Smooth muscle cell (in vitro differentiated cells): ENCODE measurements at regions not wholly inside any gene's neighbourhood (a gene's known extent, or its start where the extent isn't known, plus 50 kb on each side); places are given as distances from the start of the nearest gene placed in this dataset.

Source experiments
- DNase-seq: peaks from one replicate; lab custom pipeline; 2025; ENCODE audit not compliant: unreplicated experiment; lab: John Stamatoyannopoulos, UW
- H2AFZ ChIP-seq: fragments of 200-600 bp; sonication (generic); 2 replicates; pipeline ENCODE4 v1.6.0; 2016; ENCODE audit warnings: antibody characterized with exemption, low read depth, mild to moderate bottlenecking
- H3F3A ChIP-seq: fragments of 200-600 bp; sonication (generic); 2 replicates; pipeline ENCODE4 v1.6.0; 2017; ENCODE audit warnings: antibody characterized with exemption, low read depth
- H3K27ac ChIP-seq: fragments of 200-600 bp; sonication (generic); 2 replicates; pipeline ENCODE4 v1.5.1; 2016; ENCODE audit warnings: low read depth, mild to moderate bottlenecking
- H3K27me3 ChIP-seq: fragments of 200-600 bp; sonication (generic); 2 replicates; pipeline ENCODE4 v1.6.1; 2016; ENCODE audit warnings: low read depth, mild to moderate bottlenecking
- H3K36me3 ChIP-seq: fragments of 200-600 bp; sonication (generic); 2 replicates; pipeline ENCODE4 v1.5.1; 2016; ENCODE audit warnings: low read depth
- H3K4me1 ChIP-seq: fragments of 200-600 bp; sonication (generic); 2 replicates; pipeline ENCODE4 v1.5.1; 2016; ENCODE audit warnings: low read depth
- H3K4me2 ChIP-seq: fragments of 200-600 bp; sonication (generic); 2 replicates; pipeline ENCODE4 v1.6.0; 2016; ENCODE audit warnings: mild to moderate bottlenecking
- H3K4me3 ChIP-seq: fragments of 200-600 bp; sonication (generic); 2 replicates; pipeline ENCODE4 v1.5.1; 2016; ENCODE audit warnings: mild to moderate bottlenecking
- H3K79me2 ChIP-seq: fragments of 200-600 bp; sonication (generic); 2 replicates; pipeline ENCODE4 v1.6.0; 2016; ENCODE audit warnings: low read depth, mild to moderate bottlenecking
- H3K9ac ChIP-seq: fragments of 200-600 bp; sonication (generic); 2 replicates; pipeline ENCODE4 v1.6.0; 2016; ENCODE audit warnings: low read depth
- H3K9me3 ChIP-seq: fragments of 200-600 bp; sonication (generic); replicated peaks from 2 replicates; pipeline ENCODE4 v1.5.1; 2016; ENCODE audit warnings: low read depth
- H4K20me1 ChIP-seq: fragments of 200-600 bp; sonication (generic); 2 replicates; pipeline ENCODE4 v1.6.0; 2016; ENCODE audit warnings: low read depth
- WGBS: methylation state at CpG from one replicate; pipeline ENCODE4 v1.1.7; 2016; ENCODE audit warnings: low lambda C conversion rate; 5-methylcytosine and 5-hydroxymethylcytosine counted together
- TF ChIP-seq, protein P1 (sequence below): fragments of 200-600 bp; sonication (generic); IDR thresholded peaks from 2 replicates; pipeline ENCODE4 v1.5.1; 2017; ENCODE audit warnings: borderline replicate concordance, mild to moderate bottlenecking, antibody characterized with exemption; ENCODE audit not compliant: insufficient read depth, poor library complexity, severe bottlenecking

DNA sequence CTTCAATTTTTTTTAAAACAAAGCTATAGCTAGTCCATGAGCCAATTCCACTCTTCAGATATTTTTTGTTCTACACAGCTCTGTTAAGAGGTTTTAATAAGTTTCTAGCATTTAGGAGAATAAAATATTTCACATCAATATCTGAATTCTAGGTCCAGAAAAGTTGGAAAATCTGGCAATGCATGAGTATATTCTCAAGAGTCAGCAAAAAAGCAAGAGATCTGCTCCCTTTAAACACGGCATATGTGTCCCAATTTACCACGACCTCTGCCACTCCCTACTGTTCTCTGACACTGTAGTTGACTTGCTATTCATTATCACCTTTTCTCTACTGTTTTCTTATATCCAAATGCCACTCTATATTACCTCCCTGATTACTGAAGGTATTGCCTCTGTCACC, 145.1 kb upstream of the TGFBR2 start:
- TF ChIP-seq, protein P1, sequence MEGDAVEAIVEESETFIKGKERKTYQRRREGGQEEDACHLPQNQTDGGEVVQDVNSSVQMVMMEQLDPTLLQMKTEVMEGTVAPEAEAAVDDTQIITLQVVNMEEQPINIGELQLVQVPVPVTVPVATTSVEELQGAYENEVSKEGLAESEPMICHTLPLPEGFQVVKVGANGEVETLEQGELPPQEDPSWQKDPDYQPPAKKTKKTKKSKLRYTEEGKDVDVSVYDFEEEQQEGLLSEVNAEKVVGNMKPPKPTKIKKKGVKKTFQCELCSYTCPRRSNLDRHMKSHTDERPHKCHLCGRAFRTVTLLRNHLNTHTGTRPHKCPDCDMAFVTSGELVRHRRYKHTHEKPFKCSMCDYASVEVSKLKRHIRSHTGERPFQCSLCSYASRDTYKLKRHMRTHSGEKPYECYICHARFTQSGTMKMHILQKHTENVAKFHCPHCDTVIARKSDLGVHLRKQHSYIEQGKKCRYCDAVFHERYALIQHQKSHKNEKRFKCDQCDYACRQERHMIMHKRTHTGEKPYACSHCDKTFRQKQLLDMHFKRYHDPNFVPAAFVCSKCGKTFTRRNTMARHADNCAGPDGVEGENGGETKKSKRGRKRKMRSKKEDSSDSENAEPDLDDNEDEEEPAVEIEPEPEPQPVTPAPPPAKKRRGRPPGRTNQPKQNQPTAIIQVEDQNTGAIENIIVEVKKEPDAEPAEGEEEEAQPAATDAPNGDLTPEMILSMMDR = no peak
- Histone ChIP-seq H3K4me3 (no peak overlapping the region), H3K27me3 (no peaks in the 10 kb centered on the region), H3K36me3 (no peaks in the 10 kb centered on the region), H3K27ac (no peak overlapping the region), H4K20me1 (no peaks in the 10 kb centered on the region), H3K4me2 (no peak overlapping the region), H3F3A (no peaks in the 10 kb centered on the region), H3K79me2 (no peaks in the 10 kb centered on the region), H3K4me1 (no peaks in the 10 kb centered on the region), H3K9me3 (no peaks in the 10 kb centered on the region), H2AFZ (no peak overlapping the region), H3K9ac (no peak overlapping the region)
- DNase-seq = no peak
- WGBS = 96% methylated on average over 2 of the region's 2 CpGs

DNA sequence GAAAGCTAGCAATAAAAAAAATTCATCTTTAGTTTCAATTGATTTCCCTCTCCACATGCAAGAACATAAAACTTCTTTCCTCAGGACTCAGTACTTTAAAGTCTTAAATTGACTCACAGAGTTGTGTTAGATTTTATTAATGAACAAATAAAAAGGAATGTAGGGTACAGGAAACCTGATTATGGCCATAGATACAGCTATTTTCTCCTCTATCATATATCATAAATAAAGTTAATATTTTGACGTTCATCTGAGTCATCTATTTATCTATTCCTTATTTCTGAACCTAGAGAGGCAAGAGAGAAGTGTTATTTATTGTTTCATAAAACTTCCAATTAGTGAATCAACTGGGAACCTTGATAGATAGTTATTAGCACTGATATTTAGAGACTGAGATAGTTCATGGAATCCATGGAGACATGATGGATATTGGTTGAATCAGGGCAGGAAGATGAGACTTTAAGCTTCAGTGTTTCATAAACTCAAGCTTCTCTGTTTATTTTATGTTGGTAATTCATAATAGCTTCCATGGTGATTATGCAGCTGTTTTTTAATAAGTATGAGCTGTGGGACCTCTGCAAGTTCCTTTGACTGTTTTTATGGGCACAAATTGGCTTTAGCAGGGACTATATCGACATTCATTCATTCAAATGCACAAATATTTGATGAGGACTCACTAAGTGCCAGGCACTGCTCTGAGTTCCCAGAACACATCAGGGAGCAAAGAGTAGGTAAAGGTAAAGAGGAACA, 143.5 kb upstream of the TGFBR2 start:
- no peak for DNase-seq
- 83% methylated on average over 2 of the region's 2 CpGs for WGBS
- H3K9me3 ChIP-seq = no peaks in the 10 kb centered on the region
- H3K9ac ChIP-seq = no peak overlapping the region
- TF ChIP-seq, protein P1 = no peak
- H3K4me3 ChIP-seq = no peak overlapping the region
- no peaks in the 10 kb centered on the region for H3K79me2 ChIP-seq
- H4K20me1 ChIP-seq = no peaks in the 10 kb centered on the region
- H3F3A ChIP-seq = no peaks in the 10 kb centered on the region
- H3K36me3 ChIP-seq = no peaks in the 10 kb centered on the region
- no peaks in the 10 kb centered on the region for H3K27me3 ChIP-seq
- H3K4me2 ChIP-seq = peak overlapping the region; percentile 35
- H3K27ac ChIP-seq = no peak overlapping the region
- H3K4me1 ChIP-seq = no peaks in the 10 kb centered on the region
- H2AFZ ChIP-seq = no peak overlapping the region

DNA sequence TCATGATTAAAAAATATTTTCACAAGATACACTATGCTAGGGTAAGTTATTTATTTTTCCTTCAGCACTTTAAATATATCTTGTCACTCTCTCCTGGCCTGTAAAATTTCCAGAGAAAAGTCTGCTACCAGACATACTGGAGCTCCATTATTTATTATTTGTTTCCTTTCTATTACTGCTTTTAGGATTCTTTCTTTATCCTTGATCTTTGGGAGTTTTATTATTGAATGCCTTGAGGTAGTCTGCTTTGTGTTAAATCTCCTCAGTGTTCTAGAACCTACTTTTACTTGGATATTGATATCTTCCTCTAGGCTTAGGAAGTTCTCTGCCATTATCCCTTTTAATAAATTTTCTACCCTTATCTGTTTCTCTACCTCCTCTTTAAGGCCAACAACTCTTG, 142.0 kb upstream of the TGFBR2 start:
- H3F3A ChIP-seq = no peaks in the 10 kb centered on the region
- no peaks in the 10 kb centered on the region for H3K27me3 ChIP-seq
- H3K36me3 ChIP-seq = no peaks in the 10 kb centered on the region
- H4K20me1 ChIP-seq = no peaks in the 10 kb centered on the region
- no peak overlapping the region for H2AFZ ChIP-seq
- H3K79me2 ChIP-seq = no peaks in the 10 kb centered on the region
- H3K9ac ChIP-seq = no peak overlapping the region
- H3K4me3 ChIP-seq = no peak overlapping the region
- H3K9me3 ChIP-seq = no peaks in the 10 kb centered on the region
- H3K27ac ChIP-seq = no peak overlapping the region
- DNase-seq = no peak
- H3K4me2 ChIP-seq = no peak overlapping the region
- no peaks in the 10 kb centered on the region for H3K4me1 ChIP-seq
- TF ChIP-seq, protein P1 = no peak

DNA sequence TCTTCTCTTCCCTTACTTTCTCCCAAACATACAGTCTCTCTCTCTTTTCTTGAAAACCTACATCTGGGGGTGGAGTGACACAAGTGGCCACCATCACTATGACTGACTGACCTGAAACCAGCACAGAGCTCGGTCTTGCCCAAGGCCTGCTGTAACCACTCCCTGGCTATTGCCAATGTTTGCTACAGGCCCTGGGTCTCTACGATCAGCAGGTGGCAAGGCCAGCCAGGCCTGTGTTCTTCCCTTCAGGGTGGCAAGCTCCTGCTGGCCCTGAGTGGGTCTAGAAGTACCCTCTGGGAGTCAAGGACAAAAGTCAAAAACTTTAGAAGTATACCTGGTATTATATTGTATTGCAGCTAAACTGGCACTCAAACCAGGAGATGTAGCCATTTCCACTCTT, 140.9 kb upstream of the TGFBR2 start:
- H3K4me2 ChIP-seq = no peak overlapping the region
- no peaks in the 10 kb centered on the region for H3K27me3 ChIP-seq
- H4K20me1 ChIP-seq = no peaks in the 10 kb centered on the region
- no peak overlapping the region for H3K9ac ChIP-seq
- H3F3A ChIP-seq = no peaks in the 10 kb centered on the region
- no peak for DNase-seq
- no peak overlapping the region for H3K27ac ChIP-seq
- H3K4me1 ChIP-seq = no peaks in the 10 kb centered on the region
- H3K36me3 ChIP-seq = no peaks in the 10 kb centered on the region
- no peak overlapping the region for H2AFZ ChIP-seq
- H3K9me3 ChIP-seq = no peaks in the 10 kb centered on the region
- no peaks in the 10 kb centered on the region for H3K79me2 ChIP-seq
- WGBS = 100% methylated on average over 2 of the region's 2 CpGs
- no peak overlapping the region for H3K4me3 ChIP-seq
- TF ChIP-seq, protein P1 = no peak
